ENCODE measurements at regions not wholly inside any gene's neighbourhood (a gene's known extent, or its start where the extent isn't known, plus 50 kb on each side); places are given as distances from the start of the nearest gene placed in this dataset.

DNA sequence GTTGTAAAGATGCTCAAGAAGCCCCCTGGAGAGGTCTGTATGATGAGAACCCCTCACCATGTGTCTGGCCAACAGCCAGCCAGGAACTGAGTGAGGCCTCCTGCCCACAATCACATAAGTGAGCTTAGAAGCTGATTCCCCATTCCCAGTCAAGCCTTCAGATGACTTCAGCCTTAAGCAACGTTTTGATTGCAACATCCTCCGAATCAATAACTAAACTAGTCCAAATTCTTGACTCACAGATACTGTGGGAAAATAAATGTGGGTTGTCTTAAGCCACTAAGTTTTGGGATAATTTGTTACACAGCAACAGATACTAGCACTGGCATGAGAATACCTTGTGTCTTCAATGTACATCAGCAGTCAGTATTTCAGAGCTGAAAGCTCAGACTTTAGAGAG lies 54.5 kb upstream of the HS3ST4 start:
- Histone ChIP-seq H3K79me2 (ENCODE audit: insufficient read depth, low read length) (no peaks in the 10 kb centered on the region), H3K9ac (ENCODE audit: insufficient read depth, low read length, poor library complexity, severe bottlenecking) (no peak overlapping the region), H3K9me3 (replicated peaks in 1 of 2; ENCODE audit: control insufficient read depth in 1 of 2, insufficient read depth in 1 of 2, low read length in 2 of 2) (no peaks in the 10 kb centered on the region), H4K20me1 (ENCODE audit: insufficient read depth, low read length) (no peaks in the 10 kb centered on the region), H2AFZ (ENCODE audit: insufficient read depth, low read depth, low read length, poor library complexity, severe bottlenecking) (no peak overlapping the region), H3K36me3 (replicated peaks in 1 of 2; ENCODE audit: control insufficient read depth in 1 of 2, insufficient read depth in 2 of 2, low read length in 2 of 2) (no peaks in the 10 kb centered on the region), H3K27ac (ENCODE audit: low read depth in 1 of 2, low read length in 2 of 2) (no peak overlapping the region), H3K4me3 (replicated peaks in 1 of 3; ENCODE audit: low read depth in 2 of 3, low read length in 3 of 3) (no peak overlapping the region), H3K27me3 (ENCODE audit: control insufficient read depth in 2 of 2, insufficient read depth in 2 of 2, low read length in 2 of 2) (no peaks in the 10 kb centered on the region), H3K4me1 (ENCODE audit: control insufficient read depth in 1 of 2, insufficient read depth in 2 of 2, low read length in 2 of 2) (no peaks in the 10 kb centered on the region), H3K4me2 (replicated peaks; ENCODE audit: extremely low read depth, low read length, poor library complexity, severe bottlenecking) (no peak overlapping the region)
- DNase-seq, result no peak
- WGBS (ENCODE audit: insufficient coverage), result no CpG with 5 or more reads among the region's 2 CpGs
- Mint-ChIP-seq H3K27ac (no peak overlapping the region), H3K36me3 (no peaks in the 10 kb centered on the region), H3K9me3 (peaks cover 0 to 3% (median 0%) of the 10 kb centered on the region in 7 donors), H3K4me3 (no peak overlapping the region), H3K4me1 (no peaks in the 10 kb centered on the region), H3K27me3 (ENCODE audit: low read depth in 3 of 3) (peaks cover 0 to 3% (median 0%) of the 10 kb centered on the region in 3 donors)
- intact Hi-C loops (cut with micrococcal nuclease), result no loop called here
- TF ChIP-seq CTCF (IDR thresholded peaks at IDR 0.05), result no peak

DNA sequence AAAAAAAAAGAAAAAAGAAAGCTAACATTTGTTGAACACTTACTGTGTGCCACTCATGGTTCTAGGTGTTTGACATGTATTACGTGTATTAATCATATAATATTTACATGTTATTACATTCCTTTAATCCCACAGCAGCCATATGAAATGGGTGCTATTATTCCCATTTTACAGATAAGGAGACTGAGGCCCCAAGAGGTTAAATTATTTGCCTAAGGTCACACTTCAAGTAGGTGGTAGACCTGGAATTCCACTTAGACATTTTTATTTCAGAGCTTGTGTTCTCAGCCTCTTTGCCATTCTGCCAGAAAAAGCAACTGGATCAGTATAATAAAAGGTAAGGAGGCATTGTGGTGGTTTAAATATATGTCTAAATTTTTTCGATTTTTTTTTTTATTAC lies 55.1 kb upstream of the HS3ST4 start:
- H3K4me1 ChIP-seq (ENCODE audit: control insufficient read depth in 1 of 2, insufficient read depth in 2 of 2, low read length in 2 of 2), result no peaks in the 10 kb centered on the region
- H3K27me3 ChIP-seq (ENCODE audit: control insufficient read depth in 2 of 2, insufficient read depth in 2 of 2, low read length in 2 of 2), result no peaks in the 10 kb centered on the region
- Mint-ChIP-seq H3K27ac (no peak overlapping the region), H3K9me3 (peaks cover 0 to 6% (median 0%) of the 10 kb centered on the region in 7 donors), H3K27me3 (ENCODE audit: low read depth in 3 of 3) (peaks cover 0 to 3% (median 0%) of the 10 kb centered on the region in 3 donors), H3K4me3 (no peak overlapping the region), H3K36me3 (no peaks in the 10 kb centered on the region), H3K4me1 (no peaks in the 10 kb centered on the region)
- no peaks in the 10 kb centered on the region for H3K79me2 ChIP-seq (ENCODE audit: insufficient read depth, low read length)
- no peaks in the 10 kb centered on the region for H4K20me1 ChIP-seq (ENCODE audit: insufficient read depth, low read length)
- H3K4me2 ChIP-seq (replicated peaks; ENCODE audit: extremely low read depth, low read length, poor library complexity, severe bottlenecking), result no peak overlapping the region
- no peak overlapping the region for H2AFZ ChIP-seq (ENCODE audit: insufficient read depth, low read depth, low read length, poor library complexity, severe bottlenecking)
- no peak for TF ChIP-seq CTCF (IDR thresholded peaks at IDR 0.05)
- no peaks in the 10 kb centered on the region for H3K36me3 ChIP-seq (replicated peaks in 1 of 2; ENCODE audit: control insufficient read depth in 1 of 2, insufficient read depth in 2 of 2, low read length in 2 of 2)
- no peak overlapping the region for H3K27ac ChIP-seq (ENCODE audit: low read depth in 1 of 2, low read length in 2 of 2)
- H3K9me3 ChIP-seq (replicated peaks in 1 of 2; ENCODE audit: control insufficient read depth in 1 of 2, insufficient read depth in 1 of 2, low read length in 2 of 2), result no peaks in the 10 kb centered on the region
- WGBS (ENCODE audit: insufficient coverage), result no CpG with 5 or more reads among the region's 2 CpGs
- no peak overlapping the region for H3K9ac ChIP-seq (ENCODE audit: insufficient read depth, low read length, poor library complexity, severe bottlenecking)
- no peak overlapping the region for H3K4me3 ChIP-seq (replicated peaks in 1 of 3; ENCODE audit: low read depth in 2 of 3, low read length in 3 of 3)
- intact Hi-C loops (cut with micrococcal nuclease), result no loop called here
- no peak for DNase-seq
